NCI-H2196 treated with DMSO at 0.1 percent for 48 hours (cell line): ENCODE measurements at regions not wholly inside any gene's neighbourhood (a gene's known extent, or its start where the extent isn't known, plus 50 kb on each side); places are given as distances from the start of the nearest gene placed in this dataset.

ENCODE experiments used
- DNase-seq: peaks from one replicate; lab custom pipeline; 2025; ENCODE audit not compliant: unreplicated experiment; lab: John Stamatoyannopoulos, UW

- DNase-seq = no peak
These were observed 54.1 kb upstream of the CHD1 start for GRCh38 chr5:98982880-98983279.
